K562 (cell line): ENCODE measurements at regions not wholly inside any gene's neighbourhood (a gene's known extent, or its start where the extent isn't known, plus 50 kb on each side); places are given as distances from the start of the nearest gene placed in this dataset.

Experiments
- FOXA3 ChIP-seq, 2 experiments: fragments of 450-650 bp in 1 of 2; sonication (generic) in 1 of 2; formaldehyde crosslinking; IDR thresholded peaks in 1 of 2; conservative IDR thresholded peaks in 1 of 2; 2 replicates each; pipeline versions ENCODE4 v1.4.0 to v1.8.0; 2020 to 2022; ENCODE audit warnings: mild to moderate bottlenecking in 2 of 2, missing genetic modification reagents in 1 of 2
- ZBTB43 ChIP-seq: sonication (generic); formaldehyde crosslinking; IDR thresholded peaks from 2 replicates; pipeline ENCODE4 v1.8.0; 2023; ENCODE audit warnings: mild to moderate bottlenecking, missing genetic modification reagents
- ZNF76 ChIP-seq: fragments of 250-450 bp; sonication (Bioruptor Pico); IDR thresholded peaks from 2 replicates; pipeline ENCODE4 v1.4.0; 2020; ENCODE audit warnings: mild to moderate bottlenecking, moderate library complexity, borderline replicate concordance

DNA sequence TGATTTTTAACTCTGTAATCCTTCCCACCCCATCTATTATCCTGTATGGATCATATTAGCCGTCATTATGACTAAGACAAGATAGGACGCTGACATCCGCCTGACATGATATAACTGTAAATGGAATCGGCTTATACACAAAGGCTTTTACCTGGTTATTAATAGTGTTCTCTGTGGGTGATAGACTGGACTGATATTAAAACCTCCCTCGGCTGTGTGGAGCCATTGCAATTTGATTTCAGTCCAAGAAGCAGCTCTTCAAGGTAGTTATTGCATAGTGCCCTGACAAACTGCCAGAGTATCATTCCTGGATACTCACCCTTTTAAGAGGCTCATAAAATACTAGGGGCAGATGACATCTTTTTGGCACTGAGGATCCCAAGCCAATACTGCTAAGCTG lies 226.1 kb upstream of the HNRNPA3 start:
- no peak for TF ChIP-seq ZNF76
- no peak for TF ChIP-seq FOXA3 (CRISPR knock-in tag; conservative IDR thresholded peaks at IDR 0.05 in 1 of 2, IDR thresholded peaks at IDR 0.05 in 1 of 2)
- no peak for TF ChIP-seq ZBTB43 (CRISPR knock-in tag)
